ENCODE measurements at regions not wholly inside any gene's neighbourhood (a gene's known extent, or its start where the extent isn't known, plus 50 kb on each side); places are given as distances from the start of the nearest gene placed in this dataset.
"Not testable (repeated sequence)": the region's sequence is repeated elsewhere in the genome, so short reads cannot be mapped to it uniquely, and the experiment has no call there.

- no peak for DNase-seq
- Histone ChIP-seq H3K4me1 (ENCODE audit: control insufficient read depth in 1 of 2, insufficient read depth in 2 of 2, low read length in 2 of 2) (no peaks in the 10 kb centered on the region), H3K4ac (ENCODE audit: low read depth, low read length) (no peak overlapping the region), H2AK5ac (ENCODE audit: low read length) (no peak overlapping the region), H3K14ac (ENCODE audit: low read length) (no peak overlapping the region), H2AFZ (ENCODE audit: insufficient read depth, low read length, poor library complexity) (no peak overlapping the region), H3K27ac (ENCODE audit: low read depth, low read length) (no peak overlapping the region), H3K4me2 (ENCODE audit: low read length) (no peak overlapping the region), H3K79me2 (ENCODE audit: control insufficient read depth, insufficient read depth, low read length, poor library complexity) (no peaks in the 10 kb centered on the region), H3K9ac (ENCODE audit: low read length) (no peak overlapping the region), H3K23ac (ENCODE audit: low read length) (peak overlapping the region; percentile 98), H3K9me3 (ENCODE audit: insufficient read depth, low read depth, low read length) (no peaks in the 10 kb centered on the region), H4K91ac (ENCODE audit: low read depth, low read length) (no peak overlapping the region), H2BK12ac (ENCODE audit: low read length) (no peak overlapping the region), H3K27me3 (ENCODE audit: insufficient read depth, low read length) (no peaks in the 10 kb centered on the region), H3K4me3 (ENCODE audit: low read depth, low read length) (no peak overlapping the region), H4K8ac (ENCODE audit: low read depth, low read length) (no peak overlapping the region), H4K12ac (ENCODE audit: low read depth, low read length) (no peak overlapping the region), H3K36me3 (ENCODE audit: control insufficient read depth in 1 of 2, insufficient read depth in 2 of 2, low read length in 2 of 2) (no peaks in the 10 kb centered on the region), H2BK5ac (ENCODE audit: low read depth, low read length, poor library complexity) (no peak overlapping the region), H3K18ac (ENCODE audit: low read length) (no peak overlapping the region), H2BK120ac (ENCODE audit: insufficient read depth, low read length, poor library complexity) (no peak overlapping the region), H3K79me1 (ENCODE audit: low read length) (no peaks in the 10 kb centered on the region)
- WGBS (ENCODE audit: extremely low coverage, insufficient coverage, insufficient read length) = no CpG with 5 or more reads among the region's 2 CpGs
These were observed 152.3 kb upstream of the LRRN1 start for GRCh38 chr3:3646934-3647333.

GRCh38 chr3:3646103-3646844, 153.0 kb upstream of the LRRN1 start:
- not testable (repeated sequence) for H3K23ac ChIP-seq (ENCODE audit: low read length); H4K91ac ChIP-seq (ENCODE audit: low read depth, low read length)

GRCh38 chr3:3641877-3642455, 157.3 kb upstream of the LRRN1 start:
- no CpG with 5 or more reads among the region's 5 CpGs for whole genome bisulfite sequencing (ENCODE audit: extremely low coverage, insufficient coverage, insufficient read length)
- Histone ChIP-seq H3K4me3 (ENCODE audit: low read depth, low read length) (no peak overlapping the region), H2BK5ac (ENCODE audit: low read depth, low read length, poor library complexity) (no peak overlapping the region), H3K14ac (ENCODE audit: low read length) (no peak overlapping the region), H3K4me1 (ENCODE audit: control insufficient read depth in 1 of 2, insufficient read depth in 2 of 2, low read length in 2 of 2) (peaks cover 2 to 7% of the 10 kb centered on the region in 2 experiments), H3K36me3 (ENCODE audit: control insufficient read depth in 1 of 2, insufficient read depth in 2 of 2, low read length in 2 of 2) (no peaks in the 10 kb centered on the region), H3K27me3 (ENCODE audit: insufficient read depth, low read length) (no peaks in the 10 kb centered on the region), H3K23ac (ENCODE audit: low read length) (no peak overlapping the region), H3K27ac (ENCODE audit: low read depth, low read length) (no peak overlapping the region), H3K18ac (ENCODE audit: low read length) (no peak overlapping the region), H3K4ac (ENCODE audit: low read depth, low read length) (no peak overlapping the region), H3K4me2 (ENCODE audit: low read length) (no peak overlapping the region), H3K9me3 (ENCODE audit: insufficient read depth, low read depth, low read length) (no peaks in the 10 kb centered on the region), H2AK5ac (ENCODE audit: low read length) (peak overlapping the region; percentile 29), H2AFZ (ENCODE audit: insufficient read depth, low read length, poor library complexity) (no peak overlapping the region), H2BK120ac (ENCODE audit: insufficient read depth, low read length, poor library complexity) (no peak overlapping the region), H4K12ac (ENCODE audit: low read depth, low read length) (no peak overlapping the region), H3K9ac (ENCODE audit: low read length) (no peak overlapping the region), H4K91ac (ENCODE audit: low read depth, low read length) (no peak overlapping the region), H4K8ac (ENCODE audit: low read depth, low read length) (no peak overlapping the region), H3K79me2 (ENCODE audit: control insufficient read depth, insufficient read depth, low read length, poor library complexity) (no peaks in the 10 kb centered on the region), H2BK12ac (ENCODE audit: low read length) (peak overlapping the region; percentile 18), H3K79me1 (ENCODE audit: low read length) (peaks cover 9% of the 10 kb centered on the region)
- DNase-seq = no peak

More at GRCh38 chr3:3646103-3646844, 153.0 kb upstream of the LRRN1 start:
- WGBS (ENCODE audit: extremely low coverage, insufficient coverage, insufficient read length) = no CpG with 5 or more reads among the region's 13 CpGs
- not testable (repeated sequence) for H2AK5ac ChIP-seq (ENCODE audit: low read length); H4K12ac ChIP-seq (ENCODE audit: low read depth, low read length); H2BK5ac ChIP-seq (ENCODE audit: low read depth, low read length, poor library complexity); H4K8ac ChIP-seq (ENCODE audit: low read depth, low read length); H3K27me3 ChIP-seq (ENCODE audit: insufficient read depth, low read length); H3K4me3 ChIP-seq (ENCODE audit: low read depth, low read length); H3K14ac ChIP-seq (ENCODE audit: low read length); H3K4me2 ChIP-seq (ENCODE audit: low read length); H3K18ac ChIP-seq (ENCODE audit: low read length); H3K4me1 ChIP-seq (ENCODE audit: control insufficient read depth in 1 of 2, insufficient read depth in 2 of 2, low read length in 2 of 2); H2BK120ac ChIP-seq (ENCODE audit: insufficient read depth, low read length, poor library complexity); H3K9me3 ChIP-seq (ENCODE audit: insufficient read depth, low read depth, low read length); H3K27ac ChIP-seq (ENCODE audit: low read depth, low read length); H3K4ac ChIP-seq (ENCODE audit: low read depth, low read length); H3K36me3 ChIP-seq (ENCODE audit: control insufficient read depth in 1 of 2, insufficient read depth in 2 of 2, low read length in 2 of 2); H3K79me1 ChIP-seq (ENCODE audit: low read length); H3K79me2 ChIP-seq (ENCODE audit: control insufficient read depth, insufficient read depth, low read length, poor library complexity); H2BK12ac ChIP-seq (ENCODE audit: low read length); H2AFZ ChIP-seq (ENCODE audit: insufficient read depth, low read length, poor library complexity); H3K9ac ChIP-seq (ENCODE audit: low read length)
- DNase-seq = peak in 1 of 2 donors; percentile 19

GRCh38 chr3:3639078-3639477, 160.2 kb upstream of the LRRN1 start:
- Histone ChIP-seq H2BK120ac (ENCODE audit: insufficient read depth, low read length, poor library complexity) (no peak overlapping the region), H3K4ac (ENCODE audit: low read depth, low read length) (no peak overlapping the region), H2BK12ac (ENCODE audit: low read length) (no peak overlapping the region), H3K4me1 (ENCODE audit: control insufficient read depth in 1 of 2, insufficient read depth in 2 of 2, low read length in 2 of 2) (peaks cover 4 to 15% of the 10 kb centered on the region in 2 experiments), H3K9me3 (ENCODE audit: insufficient read depth, low read depth, low read length) (no peaks in the 10 kb centered on the region), H3K36me3 (ENCODE audit: control insufficient read depth in 1 of 2, insufficient read depth in 2 of 2, low read length in 2 of 2) (no peaks in the 10 kb centered on the region), H3K4me3 (ENCODE audit: low read depth, low read length) (no peak overlapping the region), H2AFZ (ENCODE audit: insufficient read depth, low read length, poor library complexity) (no peak overlapping the region), H3K9ac (ENCODE audit: low read length) (no peak overlapping the region), H3K23ac (ENCODE audit: low read length) (no peak overlapping the region), H3K27ac (ENCODE audit: low read depth, low read length) (no peak overlapping the region), H3K4me2 (ENCODE audit: low read length) (no peak overlapping the region), H2BK5ac (ENCODE audit: low read depth, low read length, poor library complexity) (no peak overlapping the region), H3K79me2 (ENCODE audit: control insufficient read depth, insufficient read depth, low read length, poor library complexity) (no peaks in the 10 kb centered on the region), H3K27me3 (ENCODE audit: insufficient read depth, low read length) (no peaks in the 10 kb centered on the region), H4K8ac (ENCODE audit: low read depth, low read length) (no peak overlapping the region), H3K14ac (ENCODE audit: low read length) (no peak overlapping the region), H2AK5ac (ENCODE audit: low read length) (no peak overlapping the region), H4K91ac (ENCODE audit: low read depth, low read length) (no peak overlapping the region), H4K12ac (ENCODE audit: low read depth, low read length) (no peak overlapping the region), H3K18ac (ENCODE audit: low read length) (no peak overlapping the region), H3K79me1 (ENCODE audit: low read length) (peaks cover 28% of the 10 kb centered on the region)
- no CpG with 5 or more reads among the region's 2 CpGs for WGBS (ENCODE audit: extremely low coverage, insufficient coverage, insufficient read length)
- no peak for DNase-seq

All from trophoblast cell (in vitro differentiated cells and primary cell).